GM19043 (cell line): ENCODE measurements at regions not wholly inside any gene's neighbourhood (a gene's known extent, or its start where the extent isn't known, plus 50 kb on each side); places are given as distances from the start of the nearest gene placed in this dataset.

Experiments
- ATAC-seq: cut with Tn5 transposase; IDR thresholded peaks from one replicate; pipeline ENCODE4 v1.9.1; 2021; ENCODE audit warnings: low read depth; ENCODE audit not compliant: unreplicated experiment

DNA sequence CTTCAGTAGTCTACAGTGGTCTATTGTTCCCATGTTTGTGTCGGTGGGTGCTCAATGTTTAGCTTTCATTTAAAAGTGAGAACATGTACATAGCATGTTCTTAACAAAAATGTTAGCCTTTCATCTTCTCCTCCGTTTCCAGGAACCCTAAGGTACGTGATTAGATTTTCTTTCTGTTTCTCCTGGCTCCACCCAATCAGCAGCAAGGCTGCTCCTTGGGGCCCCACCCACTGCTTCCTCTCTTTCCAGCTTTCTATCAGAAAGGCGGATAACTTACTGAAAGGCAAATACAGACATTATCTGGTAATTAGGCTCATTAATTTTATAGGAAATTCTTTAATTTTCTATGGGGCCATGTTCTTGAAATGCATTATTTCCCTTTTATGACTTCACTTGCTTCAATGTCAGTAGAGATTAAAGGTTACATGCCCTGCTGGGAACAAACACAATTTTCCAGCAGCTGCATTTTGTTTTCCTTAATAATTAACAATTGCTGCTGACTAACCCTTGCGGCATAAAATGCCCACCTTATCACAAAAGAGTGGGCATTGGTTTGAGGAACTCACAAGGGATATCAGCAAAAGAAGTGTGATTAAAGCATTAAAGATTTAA is 324.9 kb upstream of the SNX7 start:
- ATAC-seq: no peak

- no peak for ATAC-seq
Observed at GRCh38 chr1:98333936-98334335, 327.6 kb upstream of the SNX7 start.

DNA sequence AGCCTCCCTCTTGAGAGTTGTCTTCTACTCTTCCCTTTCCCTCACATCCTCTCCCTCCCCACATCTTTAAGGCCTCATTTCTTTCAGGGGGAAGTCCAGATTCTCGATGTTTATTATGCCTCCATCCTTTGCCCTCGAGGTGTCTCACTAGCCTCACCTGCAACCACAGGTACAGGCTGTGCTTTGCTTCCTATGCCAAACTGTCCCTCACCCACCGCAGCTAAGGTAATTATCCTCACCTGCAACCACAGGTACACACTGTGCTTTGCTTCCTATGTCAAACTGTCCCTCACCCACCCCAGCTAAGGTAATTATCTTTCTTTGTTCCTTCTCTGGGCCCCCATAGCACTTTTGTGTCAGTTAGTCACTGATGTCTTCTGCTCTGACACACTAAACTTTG is 328.1 kb upstream of the SNX7 start:
- no peak for ATAC-seq

- ATAC-seq: no peak
Observed at GRCh38 chr1:98331718-98332311, 329.7 kb upstream of the SNX7 start.

DNA sequence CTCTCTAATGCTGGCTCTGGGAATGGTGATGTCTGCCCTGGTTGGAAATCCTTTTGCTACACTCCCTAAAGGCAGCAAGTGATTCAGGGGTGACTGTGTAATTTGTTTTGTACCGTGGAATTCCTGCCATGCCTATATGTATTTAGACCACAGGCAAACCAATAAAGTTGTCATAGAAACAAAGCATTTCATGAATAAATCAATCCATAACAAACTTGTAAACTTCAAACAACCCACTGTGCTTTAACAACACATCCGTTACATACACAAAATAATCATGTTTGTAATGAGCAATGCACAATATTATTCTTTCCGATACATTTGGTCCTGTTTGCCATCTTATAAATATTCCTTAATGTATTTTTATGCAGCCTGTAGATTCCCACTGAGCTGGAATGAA is 330.3 kb upstream of the SNX7 start:
- ATAC-seq: no peak

DNA sequence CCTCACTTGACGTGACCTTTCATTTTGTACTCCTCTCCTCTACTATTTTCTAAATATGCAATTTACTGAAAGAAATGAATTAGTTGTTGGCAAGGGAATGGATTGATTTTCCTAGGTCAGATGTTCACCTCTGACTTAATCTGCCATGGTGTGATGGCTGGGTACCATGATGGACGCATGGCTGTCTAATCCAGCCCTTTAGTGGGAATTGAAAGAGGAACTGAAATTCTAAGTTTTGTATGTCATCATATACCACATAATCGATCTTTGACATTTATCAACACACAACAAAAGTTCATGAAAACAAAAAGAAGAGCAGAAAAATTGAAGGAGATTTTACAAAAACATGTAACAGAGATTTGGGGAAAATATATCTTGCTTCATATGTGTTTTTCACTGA is 331.3 kb upstream of the SNX7 start:
- ATAC-seq: no peak

DNA sequence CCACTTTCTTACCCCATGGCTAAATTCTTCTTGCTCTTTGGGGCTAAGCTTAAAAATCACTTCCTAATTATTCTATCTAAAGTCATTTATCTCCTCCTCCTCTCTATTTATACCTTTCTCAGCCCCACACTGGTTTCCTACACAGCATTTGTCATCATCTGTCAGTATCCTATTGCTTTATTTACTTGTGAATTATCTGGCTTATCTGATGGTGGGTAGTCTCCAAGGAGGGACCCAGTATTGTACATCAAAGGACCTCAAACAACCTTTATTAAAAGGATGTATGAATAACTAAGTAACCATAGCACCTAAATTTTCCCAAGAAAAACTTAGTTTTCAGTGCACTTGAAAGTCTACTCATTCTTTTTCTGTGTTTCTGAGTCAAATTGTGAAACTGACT is 332.7 kb upstream of the SNX7 start:
- no peak for ATAC-seq

- no peak for ATAC-seq
Observed at GRCh38 chr1:98327220-98327861, 334.2 kb upstream of the SNX7 start.

DNA sequence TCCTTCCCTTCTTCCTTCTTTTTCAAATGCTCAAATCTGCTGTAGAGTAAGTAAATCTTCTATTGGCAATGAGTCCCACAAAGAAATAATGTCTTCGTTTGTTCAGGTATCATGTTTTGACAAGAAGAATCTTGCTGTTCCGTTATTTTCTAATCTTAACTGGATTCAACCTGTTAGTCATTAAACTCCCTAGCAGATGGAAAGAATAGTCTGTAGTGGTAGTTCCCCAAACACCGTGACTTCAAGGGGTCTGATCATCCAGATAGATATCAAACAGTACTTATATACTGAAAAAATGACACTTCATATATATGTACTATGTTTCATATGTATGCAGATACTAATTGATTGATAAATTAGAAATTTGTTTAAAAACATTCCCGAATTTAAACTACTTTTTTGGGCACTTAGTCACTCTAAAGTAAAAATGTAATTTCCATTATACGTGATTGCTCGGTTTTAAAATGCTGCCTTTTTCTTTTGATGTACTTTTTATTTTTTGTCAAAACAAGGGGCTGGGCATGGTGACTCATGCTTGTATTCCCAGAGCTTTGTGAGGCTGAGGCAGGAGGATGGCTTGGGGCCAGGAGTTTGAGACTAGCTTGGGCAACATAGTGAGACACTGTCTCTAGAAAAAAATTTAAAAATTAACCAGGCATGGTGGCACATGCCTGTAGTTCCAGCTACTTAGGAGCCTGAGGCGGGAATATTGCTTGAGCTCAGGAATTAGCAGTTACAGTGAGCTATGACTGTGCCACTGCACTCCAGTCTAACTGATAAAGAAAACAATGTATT is 335.7 kb upstream of the SNX7 start:
- no peak for ATAC-seq

DNA sequence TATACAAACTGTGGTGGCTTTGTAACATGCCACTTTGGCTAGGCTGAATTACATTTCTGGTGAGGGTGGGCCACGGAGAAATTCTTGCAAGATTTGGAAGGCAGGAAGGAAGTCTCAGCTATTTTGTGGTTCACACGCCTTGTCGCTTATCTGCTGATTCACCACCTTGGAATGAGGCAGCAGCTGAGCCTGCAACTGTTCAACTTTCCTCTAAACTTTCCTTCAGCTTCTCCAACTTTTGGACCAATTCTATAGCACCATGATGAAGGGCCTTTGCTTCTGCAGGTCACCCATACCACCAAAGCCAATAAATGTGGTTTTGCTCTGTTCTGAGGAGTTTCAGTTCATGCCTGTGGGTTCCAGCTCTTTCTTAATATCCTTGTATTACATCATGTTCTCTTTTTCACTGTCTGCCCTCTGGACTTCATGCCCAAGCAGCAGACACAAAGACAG is 337.6 kb upstream of the SNX7 start:
- ATAC-seq: no peak

GRCh38 chr1:98323388-98323787 is 338.1 kb upstream of the SNX7 start:
- ATAC-seq: no peak

- ATAC-seq: no peak
Observed at GRCh38 chr1:98322966-98323365, 338.6 kb upstream of the SNX7 start.

GRCh38 chr1:98322086-98322485 is 339.4 kb upstream of the SNX7 start:
- no peak for ATAC-seq

DNA sequence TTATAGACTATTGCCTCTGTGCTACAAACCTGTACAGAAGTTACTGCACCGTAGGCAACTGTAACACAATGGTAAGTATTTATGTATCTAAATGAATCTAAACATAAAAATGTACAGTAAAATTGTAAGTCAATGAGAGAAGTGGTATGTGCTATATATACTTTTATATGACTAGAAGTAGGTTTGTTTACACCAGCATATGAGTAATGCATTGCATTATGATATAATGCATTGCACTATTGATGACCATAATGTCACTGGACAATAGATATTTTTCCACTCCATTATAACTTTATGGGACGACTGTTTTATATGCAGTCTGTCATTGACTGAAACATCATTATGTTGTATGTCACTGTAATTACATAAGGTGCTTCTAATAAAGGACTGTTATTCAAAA is 340.3 kb upstream of the SNX7 start:
- no peak for ATAC-seq

DNA sequence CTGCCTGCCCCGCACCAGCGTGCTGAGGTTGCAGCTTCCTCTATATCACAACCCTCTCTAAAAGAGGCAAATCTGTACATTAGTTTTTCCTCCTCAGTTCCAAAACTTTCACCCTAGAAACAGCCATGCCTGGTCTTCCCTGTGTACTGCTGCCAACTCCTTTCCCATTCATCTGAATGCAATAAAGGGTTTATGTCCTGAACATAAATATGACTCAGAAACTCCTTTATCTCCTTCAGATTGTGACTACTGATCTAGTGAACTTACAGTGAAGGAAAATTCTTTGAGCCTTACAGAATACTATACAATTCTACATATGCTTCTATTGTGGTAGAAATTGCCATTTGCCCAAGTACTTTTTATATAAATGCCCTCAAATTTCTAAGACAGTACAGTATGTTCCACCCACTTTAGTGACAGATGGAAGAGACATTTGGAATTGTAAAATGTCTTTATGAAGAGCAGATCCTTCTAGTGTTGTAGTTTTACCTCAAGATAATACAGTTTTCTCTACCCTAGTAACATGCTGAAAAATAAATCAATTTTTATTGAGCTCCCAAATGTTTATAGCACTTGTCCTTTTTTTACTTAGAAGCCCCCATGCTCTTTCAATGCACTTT is 345.1 kb upstream of the SNX7 start:
- ATAC-seq: no peak

DNA sequence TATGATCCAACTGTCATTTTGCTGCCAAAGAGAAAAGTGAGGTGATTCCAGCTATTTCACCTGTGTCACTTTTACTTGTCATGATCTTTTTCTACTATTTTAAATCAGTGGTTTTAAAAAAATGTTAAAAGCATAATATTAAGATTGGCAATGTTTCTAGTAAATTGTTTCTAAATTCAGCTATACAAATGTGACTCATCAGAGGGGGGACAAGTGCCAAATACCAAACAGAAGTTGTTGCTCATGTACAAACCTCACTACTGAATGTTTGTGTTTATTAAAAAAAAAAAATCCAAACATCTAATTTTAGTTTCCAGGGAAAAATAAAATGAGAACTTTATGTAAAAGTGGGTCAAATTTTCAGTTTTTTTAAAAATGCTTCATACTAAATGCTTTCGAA is 346.2 kb upstream of the SNX7 start:
- no peak for ATAC-seq

DNA sequence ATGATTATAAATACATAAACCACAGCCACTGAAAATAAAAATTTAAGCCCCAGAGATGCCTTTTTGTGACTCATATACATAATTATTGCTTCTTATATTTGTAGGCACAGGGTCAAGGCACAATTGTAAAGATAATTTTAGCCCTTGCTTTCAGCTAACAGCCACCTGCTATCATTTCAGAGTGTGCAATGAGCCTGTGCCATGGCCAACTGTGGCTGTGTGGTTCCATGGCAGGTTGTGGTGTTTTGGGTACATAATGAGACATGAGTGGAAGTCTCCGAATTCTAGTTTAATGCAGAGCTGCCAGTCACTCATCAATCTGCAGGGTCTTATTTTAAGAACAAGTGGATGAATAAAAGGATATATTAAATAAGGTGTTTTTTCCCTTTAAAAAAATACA is 346.9 kb upstream of the SNX7 start:
- ATAC-seq: no peak

GRCh38 chr1:98306517-98307089 is 354.9 kb upstream of the SNX7 start:
- no peak for ATAC-seq

GRCh38 chr1:98305362-98305761 is 356.2 kb upstream of the SNX7 start:
- ATAC-seq: no peak

DNA sequence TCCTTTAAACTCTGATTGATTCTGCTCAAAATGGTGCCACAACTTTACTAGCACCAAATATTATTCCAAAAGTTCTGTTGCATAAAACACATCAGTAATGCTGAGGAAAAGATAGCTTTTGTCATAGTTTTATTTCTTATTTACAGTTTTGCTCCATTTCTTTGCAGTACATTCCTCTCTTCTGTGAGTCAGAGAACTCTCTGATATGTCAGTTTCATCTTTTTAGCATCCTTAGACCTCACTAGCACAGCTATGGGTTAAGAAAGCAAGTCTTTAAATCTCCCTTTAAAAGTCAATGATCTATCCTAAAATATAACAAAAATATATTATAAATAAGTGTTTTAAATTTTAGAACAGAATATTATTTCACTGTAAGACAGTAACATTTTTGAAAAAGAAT is 356.6 kb upstream of the SNX7 start:
- ATAC-seq: no peak

DNA sequence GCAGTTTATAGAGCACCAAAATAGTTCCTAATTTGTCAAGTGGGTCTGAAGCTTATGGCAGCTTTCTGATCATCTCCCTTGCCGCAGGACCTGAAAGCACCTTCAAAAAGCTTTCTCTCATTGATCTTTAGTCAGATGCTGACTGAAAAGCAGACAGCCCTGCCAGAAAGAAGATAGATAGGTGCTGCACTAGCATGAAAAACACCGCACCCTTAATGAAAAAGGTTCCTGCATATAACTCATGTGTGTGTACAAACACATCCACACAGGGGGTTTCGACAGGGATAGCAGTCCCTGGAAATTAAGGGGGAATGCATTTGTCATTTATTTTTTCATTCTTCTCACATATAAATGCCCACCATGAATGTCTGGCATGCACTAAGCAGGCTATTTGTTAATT is 361.7 kb upstream of the SNX7 start:
- no peak for ATAC-seq
